K562 (cell line): ENCODE measurements at regions not wholly inside any gene's neighbourhood (a gene's known extent, or its start where the extent isn't known, plus 50 kb on each side); places are given as distances from the start of the nearest gene placed in this dataset.

ENCODE experiments used
- GABPA ChIP-seq: fragments of 200-800 bp; sonication (Bioruptor generic); conservative IDR thresholded peaks from 2 replicates; pipeline ENCODE4 v1.6.1; 2016; ENCODE audit warnings: low read depth, missing genetic modification characterization, missing compliant biosample characterization
- JUN ChIP-seq, 2 experiments: sonication (generic) in 1 of 2; formaldehyde crosslinking in 1 of 2; IDR thresholded peaks; 2 replicates each; pipeline versions ENCODE4 v1.6.1 to v1.8.0; 2012 to 2022; ENCODE audit warnings: borderline replicate concordance in 2 of 2, mild to moderate bottlenecking in 2 of 2, improper control_type of control experiment in 1 of 2, low read depth in 1 of 2, low read length in 1 of 2, missing genetic modification reagents in 1 of 2
- TRIM24 ChIP-seq, 2 experiments: fragments of 450-650 bp; IDR thresholded peaks; 2 replicates each; pipeline ENCODE4 v1.6.1; 2016
- YY1 ChIP-seq, 3 experiments: IDR thresholded peaks; 2 replicates each; pipeline ENCODE4 v1.6.1; 2011; ENCODE audit warnings: low read length in 2 of 3, mild to moderate bottlenecking in 2 of 3, moderate library complexity in 2 of 3, borderline replicate concordance in 1 of 3, control low read depth in 1 of 3, low read depth in 1 of 3; ENCODE audit not compliant: insufficient read depth in 3 of 3, insufficient replicate concordance in 2 of 3, control insufficient read depth in 1 of 3, insufficient read length in 1 of 3; ENCODE audit errors: extremely low read depth in 1 of 3

DNA sequence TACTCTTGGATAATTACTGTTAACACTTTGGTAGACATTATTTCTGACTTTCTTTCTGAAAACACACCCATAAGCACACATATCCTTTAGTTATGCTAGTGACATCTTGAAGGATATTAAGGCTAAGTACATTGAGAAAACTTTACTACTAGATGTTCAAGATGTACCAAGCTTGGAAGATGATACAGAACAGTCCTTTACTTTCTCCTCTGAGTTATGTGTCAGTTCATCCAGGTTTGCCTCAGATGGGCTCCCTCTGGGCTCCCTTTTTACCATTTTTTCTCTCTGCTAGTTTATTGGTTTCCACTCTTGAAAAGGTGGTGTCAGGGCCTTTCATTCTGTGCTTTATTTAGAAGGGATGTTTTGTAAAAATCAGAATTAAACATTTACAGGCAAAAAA is 172.3 kb downstream of the S1PR1 start:
- no peak for TF ChIP-seq JUN (IDR thresholded peaks at IDR 0.05; ENCODE audit: borderline replicate concordance, low read depth, low read length)
- no peak for TF ChIP-seq JUN (CRISPR knock-in tag; IDR thresholded peaks at IDR 0.05; ENCODE audit: borderline replicate concordance)
- no peak for TF ChIP-seq GABPA (tag)
- TF ChIP-seq YY1 (IDR thresholded peaks at IDR 0.05; ENCODE audit: borderline replicate concordance in 1 of 3, control insufficient read depth in 1 of 3, extremely low read depth in 1 of 3, insufficient read depth in 3 of 3, insufficient read length in 1 of 3, insufficient replicate concordance in 2 of 3, low read depth in 1 of 3, low read length in 2 of 3) = no peak
- TF ChIP-seq TRIM24 (IDR thresholded peaks at IDR 0.05) = no peak
